ENCODE measurements at regions not wholly inside any gene's neighbourhood (a gene's known extent, or its start where the extent isn't known, plus 50 kb on each side); places are given as distances from the start of the nearest gene placed in this dataset.

GRCh38 chr1:223011505-223011856 is 131.6 kb downstream of the TLR5 start:
- intact Hi-C loops (cut with micrococcal nuclease): no loop called here
- Histone ChIP-seq H3K36me3 (ENCODE audit: control insufficient read depth in 1 of 2, insufficient read depth in 2 of 2, low read length in 2 of 2) (no peaks in the 10 kb centered on the region), H4K20me1 (ENCODE audit: insufficient read depth) (no peaks in the 10 kb centered on the region), H3K79me2 (ENCODE audit: insufficient read depth, low read length) (no peaks in the 10 kb centered on the region), H3K4me1 (ENCODE audit: control insufficient read depth in 1 of 2, insufficient read depth in 2 of 2, low read length in 2 of 2) (no peaks in the 10 kb centered on the region), H3K4me2 (ENCODE audit: low read length) (no peak overlapping the region), H2AFZ (ENCODE audit: low read depth, low read length, poor library complexity, severe bottlenecking) (no peak overlapping the region), H3K9ac (ENCODE audit: low read length) (no peak overlapping the region), H3K27ac (ENCODE audit: low read depth, low read length) (no peak overlapping the region), H3K9me3 (ENCODE audit: control insufficient read depth in 1 of 2, insufficient read depth in 1 of 2, low read depth in 1 of 2, low read length in 2 of 2) (no peaks in the 10 kb centered on the region), H3K27me3 (ENCODE audit: insufficient read depth, low read length) (peaks cover 4% of the 10 kb centered on the region; the same call in 1 of the 2 replicates), H3K4me3 (replicated peaks in 1 of 2; ENCODE audit: low read depth in 1 of 2, low read length in 2 of 2) (no peak overlapping the region), H3K9me2 (ENCODE audit: insufficient read depth) (no peaks in the 10 kb centered on the region)
- ChIA-PET CTCF (no interaction called here), RAD21 (ENCODE audit: low non-redundant PET in 1 of 2, low total read pairs in 2 of 2, uncharacterized antibody in 2 of 2, unreplicated experiment in 2 of 2) (no interaction called here), POLR2A (no interaction called here)
- no TSS peak for BruUV-seq (replicated peaks)
- DNase-seq (ENCODE audit: low read depth, low spot score) (no peak), ATAC-seq (no peak)
- TF ChIP-seq SIN3A (IDR thresholded peaks at IDR 0.05; ENCODE audit: low read depth): no peak
- no peak for TF ChIP-seq POLR2A (IDR thresholded peaks at IDR 0.05; ENCODE audit: borderline replicate concordance, extremely low read depth, insufficient read depth, insufficient read length)
- TF ChIP-seq CBX3 (IDR thresholded peaks at IDR 0.05; ENCODE audit: low read depth): no peak
- TF ChIP-seq EZH2phosphoT487 (IDR thresholded peaks at IDR 0.05; ENCODE audit: borderline replicate concordance): no peak
- no peak for TF ChIP-seq SRF (IDR thresholded peaks at IDR 0.05; ENCODE audit: low read depth)
- TF ChIP-seq REST (IDR thresholded peaks at IDR 0.05; ENCODE audit: low read depth): no peak
- no peak for TF ChIP-seq POLR2AphosphoS5 (IDR thresholded peaks at IDR 0.05; ENCODE audit: low read depth, low read length)
- no peak for TF ChIP-seq ZNF274 (IDR thresholded peaks at IDR 0.05; ENCODE audit: low read depth, low read length)
- no peak for TF ChIP-seq EZH2 (IDR thresholded peaks at IDR 0.05)
- no peak for TF ChIP-seq TCF7L2 (IDR thresholded peaks at IDR 0.05; ENCODE audit: borderline replicate concordance, extremely low read depth, insufficient read depth, insufficient read length)
- no peak for TF ChIP-seq SP1 (IDR thresholded peaks at IDR 0.05; ENCODE audit: low read depth)
